Fibroblast of lung (primary cell): ENCODE measurements at regions not wholly inside any gene's neighbourhood (a gene's known extent, or its start where the extent isn't known, plus 50 kb on each side); places are given as distances from the start of the nearest gene placed in this dataset.

Experiments
- DNase-seq, 2 donors: peaks; one replicate each; pipeline versions ENCODE4 v3.0.0 to v3.0.0-alpha.2; 2010; ENCODE audit warnings: low read depth in 2 of 2
- H2AFZ ChIP-seq: 2 replicates; pipeline ENCODE4 v1.5.1; 2012; ENCODE audit warnings: low read length, control low read depth, inconsistent platforms
- H3K27ac ChIP-seq: 2 replicates; pipeline ENCODE4 v1.5.1; 2011; ENCODE audit warnings: low read length, control low read depth; ENCODE audit not compliant: insufficient read depth
- H3K27me3 ChIP-seq: 2 replicates; pipeline ENCODE4 v1.5.1; 2011; ENCODE audit warnings: mild to moderate bottlenecking, low read length; ENCODE audit not compliant: control insufficient read depth, insufficient read depth
- H3K36me3 ChIP-seq: 2 replicates; pipeline ENCODE4 v1.5.1; 2011; ENCODE audit warnings: low read length; ENCODE audit not compliant: control insufficient read depth, insufficient read depth
- H3K4me1 ChIP-seq: 2 replicates; pipeline ENCODE4 v1.5.1; 2011; ENCODE audit warnings: low read length; ENCODE audit not compliant: control insufficient read depth, insufficient read depth; ENCODE audit errors: extremely low read depth
- H3K4me2 ChIP-seq: 2 replicates; pipeline ENCODE4 v1.5.1; 2011; ENCODE audit warnings: low read length, control low read depth; ENCODE audit not compliant: insufficient read depth; ENCODE audit errors: extremely low read depth
- H3K4me3 ChIP-seq, 4 experiments: fragments of 200-600 bp in 1 of 4; sonication (generic) in 1 of 4; replicated peaks in 1 of 4; 2 replicates each; pipeline ENCODE4 v1.5.1; 2011 to 2016; ENCODE audit warnings: low read length in 4 of 4, low read depth in 3 of 4, mild to moderate bottlenecking in 3 of 4, control low read depth in 2 of 4, inconsistent platforms in 1 of 4, mixed read lengths in 1 of 4; ENCODE audit not compliant: insufficient read depth in 1 of 4; ENCODE audit errors: control extremely low read depth in 1 of 4
- H3K79me2 ChIP-seq: 2 replicates; pipeline ENCODE4 v1.5.1; 2012; ENCODE audit warnings: mild to moderate bottlenecking, low read length, inconsistent platforms; ENCODE audit not compliant: control insufficient read depth, insufficient read depth
- H3K9ac ChIP-seq: 2 replicates; pipeline ENCODE4 v1.5.1; 2011; ENCODE audit warnings: mild to moderate bottlenecking, low read length, control low read depth; ENCODE audit not compliant: insufficient read depth
- H3K9me3 ChIP-seq: 2 replicates; pipeline ENCODE4 v1.5.1; 2012; ENCODE audit warnings: low read depth, low read length; ENCODE audit not compliant: control insufficient read depth, insufficient read depth
- H4K20me1 ChIP-seq: 2 replicates; pipeline ENCODE4 v1.5.1; 2011; ENCODE audit warnings: low read length; ENCODE audit not compliant: control insufficient read depth, insufficient read depth; ENCODE audit errors: extremely low read depth
- CTCF ChIP-seq, 2 donors: IDR thresholded peaks in 1 of 2; conservative IDR thresholded peaks in 1 of 2; 1 replicate in 1 of 2; 2 replicates in 1 of 2; pipeline ENCODE4 v1.5.1; 2011 to 2012; ENCODE audit warnings: low read length in 2 of 2, control low read depth in 1 of 2, inconsistent platforms in 1 of 2, low read depth in 1 of 2, mild to moderate bottlenecking in 1 of 2
- EZH2 ChIP-seq: IDR thresholded peaks from 2 replicates; pipeline ENCODE4 v1.5.1; 2012; ENCODE audit warnings: low read length, control low read depth, mild to moderate bottlenecking; ENCODE audit errors: missing control alignments

GRCh38 chr5:156121882-156122281 is 205.1 kb upstream of the SGCD start:
- no peak overlapping the region for H3K4me2 ChIP-seq
- H3K79me2 ChIP-seq: no peaks in the 10 kb centered on the region
- peak in 1 of 2 donors; percentile 76 for DNase-seq
- no peak overlapping the region for H2AFZ ChIP-seq
- no peaks in the 10 kb centered on the region for H3K9me3 ChIP-seq
- no peak overlapping the region for H3K4me3 ChIP-seq
- H3K9ac ChIP-seq: no peak overlapping the region
- no peaks in the 10 kb centered on the region for H3K36me3 ChIP-seq
- no peaks in the 10 kb centered on the region for H3K27me3 ChIP-seq
- no peaks in the 10 kb centered on the region for H4K20me1 ChIP-seq
- no peak for TF ChIP-seq EZH2
- TF ChIP-seq CTCF (conservative IDR thresholded peaks at IDR 0.05 in 1 of 2, IDR thresholded peaks at IDR 0.05 in 1 of 2; ENCODE audit: low read depth in 1 of 2, low read length in 2 of 2): no peak
- no peaks in the 10 kb centered on the region for H3K4me1 ChIP-seq
- H3K27ac ChIP-seq: no peak overlapping the region

GRCh38 chr5:156124708-156125107 is 202.3 kb upstream of the SGCD start:
- Histone ChIP-seq H3K4me3 (no peak overlapping the region), H3K27me3 (no peaks in the 10 kb centered on the region), H3K4me2 (no peak overlapping the region), H2AFZ (no peak overlapping the region), H4K20me1 (no peaks in the 10 kb centered on the region), H3K9me3 (no peaks in the 10 kb centered on the region), H3K36me3 (no peaks in the 10 kb centered on the region), H3K9ac (no peak overlapping the region), H3K79me2 (no peaks in the 10 kb centered on the region), H3K4me1 (no peaks in the 10 kb centered on the region), H3K27ac (no peak overlapping the region)
- DNase-seq: peak in 1 of 2 donors; percentile 24
- TF ChIP-seq CTCF (conservative IDR thresholded peaks at IDR 0.05 in 1 of 2, IDR thresholded peaks at IDR 0.05 in 1 of 2; ENCODE audit: low read depth in 1 of 2, low read length in 2 of 2) (no peak), EZH2 (no peak)

- TF ChIP-seq CTCF (conservative IDR thresholded peaks at IDR 0.05 in 1 of 2, IDR thresholded peaks at IDR 0.05 in 1 of 2; ENCODE audit: low read depth in 1 of 2, low read length in 2 of 2) (no peak), EZH2 (no peak)
- H2AFZ ChIP-seq: no peak overlapping the region
- H3K9ac ChIP-seq: no peak overlapping the region
- no peaks in the 10 kb centered on the region for H3K27me3 ChIP-seq
- no peaks in the 10 kb centered on the region for H4K20me1 ChIP-seq
- H3K36me3 ChIP-seq: no peaks in the 10 kb centered on the region
- no peak overlapping the region for H3K4me3 ChIP-seq
- H3K9me3 ChIP-seq: no peaks in the 10 kb centered on the region
- no peak overlapping the region for H3K4me2 ChIP-seq
- H3K79me2 ChIP-seq: no peaks in the 10 kb centered on the region
- DNase-seq: no peak
- no peaks in the 10 kb centered on the region for H3K4me1 ChIP-seq
- no peak overlapping the region for H3K27ac ChIP-seq
Observed at GRCh38 chr5:156125118-156125517, 201.8 kb upstream of the SGCD start.
